ENCODE measurements at regions not wholly inside any gene's neighbourhood (a gene's known extent, or its start where the extent isn't known, plus 50 kb on each side); places are given as distances from the start of the nearest gene placed in this dataset.

DNA sequence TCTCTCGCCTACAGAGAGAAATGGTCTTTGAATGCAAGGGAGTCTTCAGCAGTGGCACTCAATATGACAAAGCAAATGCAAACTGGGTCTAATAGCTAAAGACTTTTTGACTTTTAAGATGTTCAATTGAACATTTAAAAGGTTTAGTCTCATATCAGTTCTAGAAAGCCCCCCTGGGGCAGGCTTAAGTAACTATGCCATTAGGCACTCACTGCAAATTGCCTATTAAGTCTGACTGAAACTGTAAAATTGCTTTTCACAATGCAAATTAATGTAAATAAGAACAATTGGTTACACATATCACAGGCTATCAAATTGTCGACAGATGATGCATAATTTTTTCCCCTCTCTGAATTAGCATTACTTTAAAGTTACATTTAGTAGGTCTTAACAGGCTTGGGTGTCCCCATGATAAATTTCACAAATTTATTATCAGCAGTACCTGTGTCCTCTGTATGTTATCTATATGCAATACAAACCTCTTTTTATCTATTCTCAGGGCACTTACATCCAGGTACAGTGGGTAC lies 329.1 kb downstream of the LRRIQ3 start:
- DNase-seq (ENCODE audit: low read depth, low spot score) = no peak
- in situ Hi-C loops (cut with HindIII; ENCODE audit: low sequenced_read_pairs) = no loop called here
- TF ChIP-seq, protein P1, sequence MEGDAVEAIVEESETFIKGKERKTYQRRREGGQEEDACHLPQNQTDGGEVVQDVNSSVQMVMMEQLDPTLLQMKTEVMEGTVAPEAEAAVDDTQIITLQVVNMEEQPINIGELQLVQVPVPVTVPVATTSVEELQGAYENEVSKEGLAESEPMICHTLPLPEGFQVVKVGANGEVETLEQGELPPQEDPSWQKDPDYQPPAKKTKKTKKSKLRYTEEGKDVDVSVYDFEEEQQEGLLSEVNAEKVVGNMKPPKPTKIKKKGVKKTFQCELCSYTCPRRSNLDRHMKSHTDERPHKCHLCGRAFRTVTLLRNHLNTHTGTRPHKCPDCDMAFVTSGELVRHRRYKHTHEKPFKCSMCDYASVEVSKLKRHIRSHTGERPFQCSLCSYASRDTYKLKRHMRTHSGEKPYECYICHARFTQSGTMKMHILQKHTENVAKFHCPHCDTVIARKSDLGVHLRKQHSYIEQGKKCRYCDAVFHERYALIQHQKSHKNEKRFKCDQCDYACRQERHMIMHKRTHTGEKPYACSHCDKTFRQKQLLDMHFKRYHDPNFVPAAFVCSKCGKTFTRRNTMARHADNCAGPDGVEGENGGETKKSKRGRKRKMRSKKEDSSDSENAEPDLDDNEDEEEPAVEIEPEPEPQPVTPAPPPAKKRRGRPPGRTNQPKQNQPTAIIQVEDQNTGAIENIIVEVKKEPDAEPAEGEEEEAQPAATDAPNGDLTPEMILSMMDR (IDR thresholded peaks at IDR 0.05; ENCODE audit: low read depth, low read length) = no peak
- no peak overlapping the region for H3K4me3 ChIP-seq (ENCODE audit: low read depth, low read length)

DNA sequence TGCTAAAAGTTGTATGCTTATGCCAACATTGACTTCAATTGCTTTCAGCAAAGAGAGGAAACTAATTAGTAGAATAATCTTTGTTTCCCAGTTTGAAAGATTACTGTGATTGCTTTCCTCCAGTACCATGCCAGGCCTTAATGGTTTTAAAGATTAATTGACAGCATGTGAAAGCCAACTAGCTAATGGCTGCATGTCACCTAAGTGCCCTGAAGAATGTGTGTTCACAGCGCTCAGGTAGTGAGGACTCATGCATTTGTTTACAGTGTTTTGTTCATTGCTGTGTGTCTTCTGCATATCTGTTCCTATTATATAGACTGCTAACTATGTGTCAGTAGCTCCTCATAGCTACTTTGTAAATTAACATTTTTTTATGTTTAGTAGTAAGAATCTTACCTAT lies 335.6 kb downstream of the LRRIQ3 start:
- in situ Hi-C loops (cut with HindIII; ENCODE audit: low sequenced_read_pairs) = no loop called here
- TF ChIP-seq, protein P1 (IDR thresholded peaks at IDR 0.05; ENCODE audit: low read depth, low read length) = no peak
- H3K4me3 ChIP-seq (ENCODE audit: low read depth, low read length) = no peak overlapping the region
- DNase-seq (ENCODE audit: low read depth, low spot score) = no peak

GRCh38 chr1:73860421-73860950 lies 337.5 kb downstream of the LRRIQ3 start:
- H3K4me3 ChIP-seq (ENCODE audit: low read depth, low read length) = no peak overlapping the region
- DNase-seq (ENCODE audit: low read depth, low spot score) = no peak
- in situ Hi-C loops (cut with HindIII; ENCODE audit: low sequenced_read_pairs) = no loop called here
- TF ChIP-seq, protein P1 (IDR thresholded peaks at IDR 0.05; ENCODE audit: low read depth, low read length) = no peak

DNA sequence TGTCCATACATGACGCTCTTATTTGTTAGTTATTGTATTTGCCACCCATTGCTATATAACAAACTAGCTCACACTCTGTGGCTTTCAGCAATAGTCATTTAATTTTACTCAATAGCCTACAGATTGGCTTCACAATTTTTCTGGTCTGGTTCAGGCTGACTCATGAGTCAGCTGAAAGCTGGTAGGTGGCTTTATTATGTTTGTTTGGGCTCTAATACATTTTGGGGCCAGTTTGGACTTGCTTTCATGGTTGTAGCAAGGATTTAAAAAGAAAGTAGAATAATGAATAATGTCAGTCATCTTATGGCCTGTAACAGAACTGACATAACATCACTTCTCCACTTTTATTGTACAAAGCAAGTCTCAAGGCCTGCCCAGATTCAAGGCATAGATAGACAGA lies 338.7 kb downstream of the LRRIQ3 start:
- no peak for DNase-seq (ENCODE audit: low read depth, low spot score)
- H3K4me3 ChIP-seq (ENCODE audit: low read depth, low read length) = no peak overlapping the region
- TF ChIP-seq, protein P1 (IDR thresholded peaks at IDR 0.05; ENCODE audit: low read depth, low read length) = no peak
- in situ Hi-C loops (cut with HindIII; ENCODE audit: low sequenced_read_pairs) = no loop called here

- in situ Hi-C loops (cut with HindIII; ENCODE audit: low sequenced_read_pairs) = no loop called here
- TF ChIP-seq, protein P1 (IDR thresholded peaks at IDR 0.05; ENCODE audit: low read depth, low read length) = no peak
- DNase-seq (ENCODE audit: low read depth, low spot score) = no peak
- H3K4me3 ChIP-seq (ENCODE audit: low read depth, low read length) = no peak overlapping the region
Measured at GRCh38 chr1:73854527-73854926, 343.4 kb downstream of the LRRIQ3 start.

- in situ Hi-C loops (cut with HindIII; ENCODE audit: low sequenced_read_pairs) = no loop called here
- no peak for DNase-seq (ENCODE audit: low read depth, low spot score)
- TF ChIP-seq, protein P1 (IDR thresholded peaks at IDR 0.05; ENCODE audit: low read depth, low read length) = no peak
- no peak overlapping the region for H3K4me3 ChIP-seq (ENCODE audit: low read depth, low read length)
Measured at GRCh38 chr1:73842436-73842835, 355.5 kb downstream of the LRRIQ3 start.
